ENCODE measurements at regions not wholly inside any gene's neighbourhood (a gene's known extent, or its start where the extent isn't known, plus 50 kb on each side); places are given as distances from the start of the nearest gene placed in this dataset.
"Not testable (repeated sequence)": the region's sequence is repeated elsewhere in the genome, so short reads cannot be mapped to it uniquely, and the experiment has no call there.

DNA sequence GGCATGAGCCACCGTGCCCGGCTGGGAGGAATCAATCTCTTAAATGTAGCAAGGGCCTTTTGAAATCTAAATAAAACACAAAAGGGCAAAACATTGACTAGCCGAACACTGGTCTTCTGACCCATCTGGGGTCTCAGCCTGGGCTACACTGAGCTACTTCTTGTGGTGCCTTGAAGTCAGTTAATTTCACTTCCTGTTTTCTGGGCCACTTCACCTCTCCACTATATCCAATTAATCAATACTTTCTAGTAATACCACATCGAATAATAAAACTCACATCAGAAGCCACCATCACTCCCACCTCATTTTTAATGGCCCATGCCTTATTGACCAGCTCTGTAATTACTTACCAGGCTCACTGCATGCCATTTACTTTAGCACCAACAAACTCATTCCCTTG lies 138.0 kb upstream of the SAMSN1 start:
- DNase-seq, result no peak

DNA sequence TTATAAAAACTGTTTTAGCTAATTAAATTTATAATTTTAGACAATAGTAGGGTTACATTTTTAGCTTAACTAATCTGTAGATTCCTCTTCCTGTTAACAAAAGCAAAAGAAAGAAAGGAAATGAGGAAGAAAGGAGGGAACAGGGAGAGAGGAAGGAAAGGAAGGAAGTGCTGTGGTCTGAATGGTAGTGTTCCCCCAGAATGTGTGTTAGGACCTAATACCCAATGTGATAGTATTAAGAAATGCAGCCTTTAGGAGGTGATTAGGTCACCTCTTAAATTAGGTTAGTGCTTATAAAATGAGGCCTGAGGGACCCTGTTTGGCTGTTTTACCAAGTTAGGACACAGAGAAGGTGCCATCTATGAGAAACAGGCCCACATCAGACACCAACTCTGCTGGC lies 136.9 kb upstream of the SAMSN1 start:
- DNase-seq, result no peak

DNA sequence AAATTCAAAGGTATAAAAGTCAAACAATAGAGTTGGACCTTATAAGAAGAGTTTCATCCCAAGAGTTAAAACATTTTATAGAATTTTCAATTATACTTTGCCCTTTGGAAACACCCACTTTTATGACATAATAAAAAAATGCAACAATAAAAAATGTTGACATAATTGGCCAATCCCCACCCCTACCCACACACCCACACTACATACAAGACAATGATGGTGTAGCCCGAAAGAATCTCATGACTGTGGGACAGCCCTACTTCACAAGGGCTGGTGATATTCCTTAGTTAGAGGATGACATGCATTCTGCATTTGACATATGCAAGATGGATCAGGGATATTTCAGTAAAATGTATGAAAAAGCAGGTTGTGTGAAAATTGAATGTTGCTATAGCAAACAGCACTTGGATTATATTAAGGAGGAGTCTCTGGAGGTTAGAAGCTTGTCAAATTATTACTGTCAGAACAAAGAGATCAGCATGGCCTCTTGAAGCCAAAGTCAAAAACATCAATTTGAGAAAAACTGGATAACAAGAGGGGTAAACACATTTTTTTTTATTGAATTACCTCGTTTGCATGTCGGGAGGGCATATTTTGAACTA lies 133.0 kb upstream of the SAMSN1 start:
- no peak for DNase-seq

DNA sequence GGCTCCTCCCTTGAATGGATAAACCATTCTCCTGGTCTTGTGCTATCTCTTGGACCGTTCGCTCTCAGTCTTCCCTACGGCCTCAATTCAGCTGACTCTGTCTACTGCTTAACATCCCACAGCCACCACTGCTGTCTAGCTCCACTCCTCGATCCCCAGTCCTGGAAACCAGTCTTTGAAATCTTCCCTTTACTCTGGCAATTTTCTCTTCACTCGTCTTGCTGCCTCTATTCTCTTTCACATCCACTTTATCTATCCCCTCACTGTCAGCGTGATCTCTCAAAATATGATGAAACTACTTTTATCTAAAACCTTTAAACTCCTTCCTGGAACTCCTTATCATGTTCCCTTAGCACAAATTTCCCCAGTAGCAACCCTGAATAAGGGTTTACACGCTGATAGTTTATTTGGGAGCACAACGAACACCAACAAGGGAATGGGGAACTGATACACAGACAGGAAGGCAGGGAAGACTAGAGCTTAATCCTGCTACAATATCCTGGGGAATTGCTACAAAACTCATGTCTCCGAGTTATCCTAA lies 131.6 kb upstream of the SAMSN1 start:
- DNase-seq, result no peak

DNA sequence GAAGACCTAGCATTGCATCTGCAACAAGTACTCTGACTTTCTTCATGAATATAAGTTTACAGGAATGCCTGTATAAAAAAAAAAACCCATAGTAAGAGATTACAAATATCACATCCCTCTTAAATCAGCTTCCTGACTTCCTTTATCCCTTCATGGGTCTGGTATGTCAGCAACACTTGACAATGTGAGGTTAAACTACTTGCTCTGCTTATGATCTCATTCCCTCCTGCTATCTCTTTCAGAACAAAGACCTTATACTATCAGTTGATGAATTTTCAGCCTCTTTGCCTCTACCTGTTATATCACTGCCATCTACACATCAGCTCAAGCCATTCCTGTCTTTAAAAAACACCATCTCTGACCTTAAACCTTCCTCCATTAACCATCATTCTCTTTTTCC lies 130.9 kb upstream of the SAMSN1 start:
- no peak for DNase-seq

DNA sequence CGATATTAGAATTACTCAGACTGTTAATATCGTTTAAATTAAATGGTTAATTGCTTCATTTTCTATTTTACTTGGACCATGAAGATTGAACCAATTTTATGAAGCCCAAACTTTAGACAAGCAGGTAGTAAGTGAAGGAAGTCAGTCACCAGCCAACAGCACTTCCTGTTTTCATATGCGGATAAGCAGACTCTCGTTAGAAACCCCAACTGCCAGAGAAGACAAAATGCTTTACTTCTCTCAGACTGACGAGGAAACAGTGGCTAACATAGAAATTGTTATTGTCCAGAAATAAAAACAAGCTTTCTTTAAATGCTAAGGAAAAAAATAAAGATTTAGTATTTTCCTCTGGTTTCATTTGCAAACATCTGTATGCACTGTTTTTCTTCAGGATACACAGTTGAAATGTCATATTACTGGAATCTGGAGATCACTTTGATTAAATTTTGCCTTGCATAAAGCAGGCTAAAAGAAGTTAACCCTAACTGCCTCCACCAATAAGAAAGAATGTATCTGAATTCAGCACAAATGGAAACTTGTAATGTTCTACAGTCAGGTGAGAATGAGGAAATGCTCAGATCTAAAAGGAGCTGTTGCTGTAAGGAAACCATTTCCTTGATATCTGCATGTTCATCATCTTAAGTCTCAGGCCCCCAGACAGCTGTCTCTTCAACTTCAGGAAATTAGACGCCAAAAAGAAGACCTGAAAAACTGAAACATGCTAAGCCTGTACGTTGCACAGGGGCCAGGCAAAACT lies 129.8 kb upstream of the SAMSN1 start:
- DNase-seq, result no peak

DNA sequence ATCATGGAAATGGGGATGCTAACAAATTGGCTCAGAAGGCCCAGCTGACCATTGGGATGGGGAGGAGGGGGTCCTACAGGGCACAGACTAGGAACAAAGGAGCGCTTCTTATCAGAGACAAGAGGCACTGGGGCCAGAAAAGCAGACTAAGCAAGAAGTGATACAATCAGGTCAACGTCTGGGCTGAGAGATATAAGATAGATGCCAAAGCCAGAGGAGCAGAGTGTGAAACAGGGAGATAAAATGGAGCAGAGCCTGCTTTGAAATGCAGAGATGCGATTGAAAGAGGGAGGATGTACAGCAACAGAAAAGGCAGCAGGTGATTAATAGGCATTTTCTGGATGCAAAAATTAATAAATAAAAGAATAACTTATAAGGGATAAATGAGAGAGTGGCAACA lies 127.5 kb upstream of the SAMSN1 start:
- DNase-seq, result no peak

DNA sequence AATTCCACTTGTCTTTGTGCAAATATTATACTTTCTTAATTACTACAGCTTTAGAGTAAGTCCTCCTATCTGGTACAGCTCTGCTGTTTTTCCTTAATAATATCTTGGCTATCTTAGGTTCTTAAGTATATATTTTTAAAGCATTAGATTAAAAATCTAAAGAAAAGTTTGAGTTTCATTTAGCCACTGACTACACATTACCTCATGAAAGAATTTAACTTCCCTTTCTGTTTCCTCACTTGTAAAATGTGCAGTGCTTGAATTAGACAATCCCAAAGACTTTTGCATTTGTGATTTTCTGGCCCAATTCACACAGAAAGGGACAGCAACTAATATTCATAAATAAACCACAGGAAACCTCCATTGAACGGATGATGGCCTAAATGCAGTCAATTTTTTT lies 126.4 kb upstream of the SAMSN1 start:
- no peak for DNase-seq

DNA sequence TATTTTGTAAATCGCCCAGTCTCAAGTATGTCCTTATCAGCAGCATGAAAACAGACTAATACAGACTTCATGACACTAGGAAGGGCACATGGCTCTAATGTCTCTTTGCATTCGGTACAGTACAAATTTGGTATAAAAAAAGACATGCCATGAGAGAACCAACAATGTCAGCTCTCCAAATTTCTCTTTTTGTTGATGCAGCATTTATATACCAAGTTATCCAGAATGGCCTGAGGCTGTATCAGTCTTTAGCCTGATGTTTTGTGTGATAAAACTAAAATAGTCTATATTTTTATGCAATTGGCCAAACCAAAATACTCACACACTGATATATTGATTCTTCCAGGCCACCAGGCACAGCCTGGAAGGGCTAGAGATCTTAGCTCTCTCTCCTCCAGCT lies 124.3 kb upstream of the SAMSN1 start:
- no peak for DNase-seq

DNA sequence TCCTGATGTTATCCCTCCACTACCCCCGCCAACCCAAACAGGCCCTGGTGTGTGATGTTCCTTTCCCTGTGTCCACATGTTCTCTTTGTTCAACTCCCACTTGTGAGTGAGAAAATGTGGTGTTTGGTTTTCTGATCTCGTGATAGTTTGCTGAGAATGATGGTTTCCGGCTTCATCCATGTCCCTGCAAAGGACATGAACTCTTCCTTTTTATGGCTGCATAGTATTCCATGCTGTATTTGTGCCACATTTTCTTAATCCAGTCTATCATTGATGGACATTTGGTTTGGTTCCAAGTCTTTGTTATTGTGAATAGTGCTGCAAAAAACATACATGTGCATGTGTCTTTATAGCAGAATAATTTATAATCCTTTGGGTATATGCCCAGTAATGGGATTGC lies 123.0 kb upstream of the SAMSN1 start:
- not testable (repeated sequence) for DNase-seq

DNA sequence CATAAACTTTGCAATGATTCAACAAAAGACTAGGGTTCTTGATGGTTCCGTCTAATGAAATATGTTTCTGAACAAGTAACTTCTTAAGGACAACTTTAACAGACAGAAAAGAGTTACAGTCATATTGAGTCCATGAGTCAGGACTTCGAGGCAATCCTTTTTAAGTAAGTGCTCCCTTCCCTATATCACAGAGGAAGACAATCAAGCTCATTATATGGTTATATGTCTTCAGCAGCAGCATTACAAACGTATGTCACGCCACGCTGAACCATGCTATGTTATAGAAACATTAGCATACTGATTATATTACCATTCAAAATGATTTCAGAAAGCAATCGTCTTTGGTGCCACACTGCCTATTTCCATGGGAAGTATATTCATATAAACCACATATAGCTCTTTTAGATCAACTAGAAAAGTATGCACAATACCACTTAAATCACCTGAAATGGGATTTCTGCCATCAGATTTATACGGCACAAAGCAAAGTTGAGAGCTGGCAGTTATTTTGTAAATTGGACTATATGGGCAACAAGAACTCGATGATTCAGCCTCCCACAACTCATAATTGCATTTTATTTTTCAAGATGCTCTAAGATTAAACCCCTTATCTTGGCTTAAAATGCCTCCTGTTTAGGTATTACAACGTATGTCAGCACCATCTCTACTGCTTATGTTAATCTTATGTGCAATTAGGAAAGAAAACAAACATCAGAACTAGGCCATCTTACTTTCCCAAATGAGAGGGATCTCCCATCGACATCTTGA lies 111.3 kb upstream of the SAMSN1 start:
- DNase-seq, result no peak

DNA sequence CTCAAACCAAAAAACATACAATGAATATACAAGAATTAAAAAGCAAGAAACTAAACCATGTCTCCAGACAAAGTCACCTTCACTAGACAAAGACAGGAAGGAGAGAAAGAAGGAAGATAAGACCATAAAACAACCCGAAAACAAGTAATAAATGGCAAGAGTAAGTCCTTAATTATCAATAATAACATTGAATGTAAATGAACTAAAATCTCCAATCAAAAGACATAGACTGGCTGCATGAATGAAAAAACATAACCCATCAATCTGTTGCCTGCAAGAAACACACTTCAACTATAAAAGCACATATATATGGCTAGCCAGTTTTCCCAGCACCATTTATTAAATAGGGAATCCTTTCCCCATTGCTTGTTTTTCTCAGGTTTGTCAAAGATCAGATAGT lies 100.8 kb upstream of the SAMSN1 start:
- no peak for DNase-seq

DNA sequence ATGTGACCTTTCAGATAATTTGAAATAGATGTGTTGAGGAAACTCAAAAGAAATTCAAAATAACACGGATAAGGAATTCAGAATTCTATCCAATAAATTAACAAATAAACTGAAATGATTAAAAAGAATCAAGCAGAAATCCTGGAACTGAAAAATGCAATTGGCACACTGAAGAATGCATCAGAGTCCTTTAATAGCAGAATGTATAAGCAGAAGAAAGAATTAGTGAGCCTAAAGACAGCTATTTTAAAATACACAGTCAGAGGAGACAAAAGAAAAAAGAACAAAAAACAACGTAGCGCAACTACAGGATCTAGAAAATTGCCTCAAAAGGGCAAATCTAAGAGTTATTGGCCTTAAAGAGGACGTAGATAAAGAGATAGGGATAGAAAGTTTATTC lies 99.6 kb upstream of the SAMSN1 start:
- DNase-seq, result no peak

DNA sequence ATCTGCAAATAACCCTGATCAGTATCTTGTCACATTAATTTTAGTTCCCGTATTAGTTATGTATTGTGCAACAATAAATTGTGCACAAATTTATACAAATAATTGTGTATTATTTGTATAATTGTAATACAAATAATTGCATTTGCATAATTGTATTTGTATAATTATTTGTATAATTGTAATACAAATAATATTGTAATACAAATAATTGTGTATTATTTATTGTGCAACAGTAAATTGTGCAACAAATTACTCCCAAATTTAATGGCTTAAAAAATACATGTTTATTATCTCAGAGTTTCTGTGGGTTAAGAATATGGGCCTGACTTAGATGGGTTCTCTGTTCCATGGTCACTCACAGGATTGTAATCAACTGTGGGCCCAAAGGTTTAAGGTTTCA lies 86.2 kb upstream of the SAMSN1 start:
- DNase-seq, result no peak

DNA sequence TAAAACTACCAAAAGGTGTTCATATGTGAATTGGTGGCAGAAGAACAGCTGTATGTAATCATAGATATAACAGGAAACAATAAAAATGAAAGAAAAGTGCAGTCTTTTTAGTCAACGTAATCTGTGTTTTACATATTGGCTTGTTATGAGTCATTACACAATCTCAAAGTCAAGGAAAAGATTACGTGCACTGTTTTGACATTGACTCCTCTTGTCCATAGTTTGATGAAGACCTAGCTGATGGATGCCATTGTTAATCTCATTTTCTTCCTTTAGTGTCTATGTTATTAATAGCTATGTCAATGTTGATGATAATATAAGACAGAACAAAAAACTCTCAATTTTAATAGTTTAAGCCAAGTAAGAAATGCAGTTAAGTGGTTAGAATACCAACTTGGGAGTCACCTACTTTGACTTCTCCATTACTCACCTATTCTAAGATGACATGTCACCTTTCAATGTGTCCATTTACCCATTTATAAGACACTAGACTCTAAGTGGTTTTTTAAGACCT lies 84.5 kb upstream of the SAMSN1 start:
- no peak for DNase-seq

DNA sequence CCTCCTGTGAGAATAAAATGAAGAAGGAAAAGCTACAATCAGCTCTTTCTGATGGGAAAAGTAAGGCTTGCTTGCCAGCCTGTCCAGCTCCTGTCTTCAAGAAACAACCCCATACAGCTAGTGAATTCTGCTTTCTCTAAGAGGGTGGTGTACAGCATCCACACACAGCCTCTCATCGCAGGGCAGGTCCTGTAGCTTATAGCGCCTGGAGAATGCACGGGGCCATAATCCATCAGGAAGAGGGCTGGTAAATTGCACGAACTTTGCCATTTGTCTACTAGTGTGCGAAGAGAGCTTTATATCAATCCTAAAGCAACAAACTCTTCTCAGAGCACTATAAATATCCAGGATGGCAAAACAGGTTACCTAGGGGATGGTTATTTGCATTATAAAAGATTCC lies 83.3 kb upstream of the SAMSN1 start:
- DNase-seq, result no peak

DNA sequence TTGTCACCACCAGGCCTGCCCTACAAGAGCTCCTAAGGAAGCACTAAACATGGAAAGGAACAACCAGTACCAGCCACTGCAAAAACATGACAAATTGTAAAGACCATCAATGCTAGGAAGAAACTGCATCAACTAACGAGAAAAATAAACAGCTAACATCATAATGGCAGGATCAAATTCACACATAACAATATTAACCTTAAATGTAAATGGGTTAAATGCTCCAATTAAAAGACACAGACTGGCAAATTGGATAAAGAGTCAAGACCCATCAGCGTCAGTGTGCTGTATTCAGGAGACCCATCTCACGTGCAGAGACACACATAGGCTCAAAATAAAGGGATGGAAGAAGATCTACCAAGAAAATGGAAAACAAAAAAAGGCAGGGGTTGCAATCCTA lies 77.0 kb upstream of the SAMSN1 start:
- not testable (repeated sequence) for DNase-seq

DNA sequence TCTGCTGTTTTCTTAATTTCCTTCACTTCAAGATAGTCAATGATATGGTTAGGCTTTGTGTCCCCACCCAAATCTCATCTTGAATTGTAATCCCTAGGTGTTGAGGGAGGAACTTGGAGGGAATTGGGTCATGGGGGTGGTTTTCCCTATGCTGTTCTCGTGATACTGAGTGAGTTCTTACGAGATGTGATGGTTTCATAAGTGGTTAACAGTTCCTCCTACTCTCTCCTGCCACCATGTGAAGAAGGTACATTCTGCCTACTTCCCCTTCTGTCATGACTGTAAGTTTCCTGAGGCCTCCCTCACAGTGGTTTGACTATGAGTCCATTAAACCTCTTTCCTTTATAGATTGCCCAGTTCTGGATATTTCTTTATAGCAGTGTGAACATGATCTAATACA lies 74.0 kb upstream of the SAMSN1 start:
- no peak for DNase-seq

DNA sequence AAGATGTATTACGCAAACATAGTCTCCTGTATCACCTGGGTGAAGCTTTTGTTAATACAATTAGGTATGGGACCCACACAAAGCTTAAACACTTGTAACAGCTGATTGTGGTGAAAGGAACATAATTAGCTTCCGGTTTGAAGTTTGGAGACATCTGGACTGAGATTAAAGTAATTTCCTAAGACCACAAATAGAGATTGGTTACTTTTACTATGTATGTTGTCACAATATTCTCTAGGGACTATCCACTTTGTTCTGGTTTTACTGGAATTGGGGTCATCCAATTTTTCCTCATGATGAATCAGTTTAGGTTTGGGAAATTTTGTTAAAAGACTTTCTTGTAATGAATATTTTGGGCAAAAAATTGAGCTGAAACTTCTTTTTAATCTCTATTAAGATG lies 71.8 kb upstream of the SAMSN1 start:
- DNase-seq, result no peak

DNA sequence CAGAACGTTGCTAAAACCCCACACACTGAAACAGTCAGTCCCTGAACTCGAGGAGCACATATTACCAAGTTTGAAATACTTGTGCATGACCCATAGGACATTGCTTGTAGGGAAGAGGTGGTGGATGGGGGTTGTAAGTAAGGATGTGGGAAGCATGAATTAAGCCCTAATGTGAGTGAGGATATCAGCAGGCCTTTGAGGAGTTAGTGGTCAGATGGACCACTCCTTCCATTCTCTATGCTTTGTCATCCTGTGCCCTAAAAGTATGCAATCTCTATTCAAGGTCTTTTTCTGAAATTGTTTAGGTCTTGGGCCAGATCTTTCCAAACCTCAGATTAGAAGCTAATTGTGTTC lies 70.9 kb upstream of the SAMSN1 start:
- no peak for DNase-seq

DNA sequence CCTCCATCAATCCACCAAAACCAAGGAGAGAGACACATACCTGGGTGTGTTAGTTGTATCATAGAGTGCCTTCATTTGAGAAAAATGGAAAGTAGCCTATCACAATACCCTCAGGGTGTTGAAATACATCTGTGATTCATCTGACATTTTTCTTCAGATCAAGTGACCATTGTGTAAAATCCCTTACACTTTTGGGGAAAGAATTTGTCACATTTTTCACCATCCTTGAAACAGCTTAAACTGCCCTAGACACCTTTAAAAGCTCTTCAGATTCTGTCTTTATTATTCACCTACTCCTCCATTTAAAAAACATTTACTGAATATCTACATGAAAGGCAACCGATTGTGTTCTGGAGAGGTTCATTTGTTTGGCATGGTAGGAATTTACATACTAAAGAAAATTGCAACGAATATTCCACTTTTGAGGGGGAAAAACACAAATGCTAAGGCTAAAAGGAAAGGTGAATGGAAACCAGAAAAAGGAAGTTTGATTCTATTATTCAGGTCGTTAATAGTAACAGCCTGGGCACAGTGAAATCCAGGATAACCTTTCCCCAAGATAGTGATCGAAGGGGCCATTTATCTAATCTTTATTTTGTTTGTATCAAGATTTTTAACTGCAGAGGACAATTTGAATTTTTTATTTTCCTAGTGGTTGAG lies 70.4 kb upstream of the SAMSN1 start:
- DNase-seq, result no peak

DNA sequence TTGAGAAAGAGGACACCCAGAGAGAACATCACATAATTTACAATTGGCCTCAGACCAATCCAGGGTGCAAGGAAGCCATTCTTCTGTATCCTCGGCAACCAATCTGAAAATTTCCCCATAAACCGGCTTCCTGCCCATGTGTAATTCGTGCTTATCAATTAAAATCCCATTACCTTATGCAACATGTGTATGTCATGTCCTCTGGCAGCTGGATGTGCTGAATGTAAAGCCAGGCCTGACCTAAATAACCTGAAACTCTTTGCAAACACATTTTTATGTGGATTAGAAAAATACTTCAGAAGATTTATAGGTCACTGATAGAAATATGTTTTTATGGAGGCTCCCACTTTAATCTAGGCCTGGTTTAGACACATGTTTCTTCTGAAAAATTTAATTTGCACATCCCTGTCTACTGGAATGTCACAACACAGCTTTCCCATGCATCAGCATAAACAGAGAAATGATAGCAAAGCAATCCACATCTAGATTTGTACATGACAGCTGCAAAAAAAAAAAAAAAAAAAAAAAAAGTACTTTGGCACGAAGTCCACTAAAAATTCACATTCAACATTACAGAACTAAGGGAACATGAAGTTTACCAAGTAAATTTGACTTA lies 69.4 kb upstream of the SAMSN1 start:
- no peak for DNase-seq

All from renal pelvis (tissue), 1 donor.